ENCODE measurements at regions not wholly inside any gene's neighbourhood (a gene's known extent, or its start where the extent isn't known, plus 50 kb on each side); places are given as distances from the start of the nearest gene placed in this dataset.

DNA sequence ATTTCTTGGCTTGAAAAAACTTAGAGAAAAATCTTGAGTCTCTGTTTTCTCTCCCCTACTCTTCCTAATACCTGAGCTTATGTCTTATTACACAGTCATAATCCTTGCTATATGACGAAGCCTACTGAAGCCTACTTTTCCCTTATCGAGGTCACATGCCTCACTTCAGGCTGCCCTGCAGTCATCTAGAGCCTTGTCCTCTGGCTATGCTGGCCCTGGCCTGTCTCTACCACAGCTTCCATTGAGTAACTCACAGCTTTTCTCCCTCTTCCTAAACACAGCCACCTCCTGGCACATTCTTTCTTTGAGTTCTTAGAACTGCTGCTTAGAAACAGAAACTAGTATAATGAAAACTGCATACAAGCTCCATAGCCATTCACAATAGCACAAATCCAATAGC, 1698.3 kb downstream of the STIM2 start:
- DNase-seq: no peak

GRCh38 chr4:28562913-28563312, 1702.3 kb downstream of the STIM2 start:
- DNase-seq: no peak

DNA sequence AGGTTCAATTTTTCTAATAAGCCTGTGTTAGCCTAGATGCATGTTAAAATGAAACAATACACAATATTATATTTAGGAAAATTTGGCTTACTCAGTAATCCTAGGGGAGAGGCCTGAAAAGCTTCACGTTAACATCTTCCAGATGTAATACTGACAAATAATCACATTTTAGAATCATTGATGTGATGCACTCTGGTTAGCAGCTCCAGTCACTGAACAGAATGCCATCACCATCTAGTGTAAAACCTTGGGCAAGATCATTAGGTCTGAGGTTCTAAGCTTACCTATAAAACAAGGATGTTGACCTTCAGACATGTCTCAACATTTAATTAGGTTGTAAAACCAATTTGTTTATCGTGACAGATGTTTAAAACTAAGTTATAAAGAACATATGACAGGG, 1704.8 kb downstream of the STIM2 start:
- DNase-seq: no peak

- no peak for DNase-seq
These were observed 1740.3 kb downstream of the STIM2 start for GRCh38 chr4:28600958-28601357.

GRCh38 chr4:28621591-28621990, 1761.0 kb downstream of the STIM2 start:
- DNase-seq: no peak

GRCh38 chr4:28636971-28637370, 1776.3 kb downstream of the STIM2 start:
- DNase-seq: no peak

DNA sequence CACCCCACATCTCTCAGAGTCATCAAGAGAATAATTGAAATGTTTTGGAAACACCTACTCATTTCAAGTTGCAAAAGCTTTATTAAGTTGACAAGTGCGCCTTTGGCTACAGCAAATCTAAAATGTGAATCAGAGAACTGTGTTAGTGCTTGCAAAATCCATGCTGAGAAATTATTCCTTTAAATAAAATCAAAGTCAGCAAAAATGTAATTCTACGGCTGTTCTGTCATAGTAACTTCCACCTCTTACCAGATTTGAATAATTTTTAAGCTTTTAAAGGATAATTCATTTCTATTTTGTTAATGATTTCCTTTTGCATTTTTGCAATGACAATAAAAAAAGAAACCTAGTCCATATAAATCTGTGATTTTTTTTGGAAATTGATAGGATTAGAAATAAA, 1779.1 kb downstream of the STIM2 start:
- no peak for DNase-seq

DNA sequence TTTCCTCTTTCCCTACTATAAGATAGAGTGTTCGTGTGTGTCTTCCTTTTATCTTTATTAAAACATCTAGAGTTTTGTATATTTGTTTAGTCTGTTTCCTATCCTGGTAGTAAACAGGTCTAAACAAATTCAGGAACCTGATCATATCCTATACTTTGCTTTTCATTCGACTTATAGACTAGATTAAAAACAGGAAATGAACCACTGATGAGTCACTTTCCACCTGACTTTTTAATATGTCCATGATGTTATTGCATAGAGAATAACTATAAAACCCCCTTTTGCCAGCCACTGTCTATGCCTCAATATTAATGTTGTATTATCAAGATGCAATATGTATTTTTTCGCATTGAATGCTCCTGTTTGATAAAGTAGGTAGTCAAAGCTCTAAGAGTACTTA, 1794.0 kb downstream of the STIM2 start:
- DNase-seq: no peak

DNA sequence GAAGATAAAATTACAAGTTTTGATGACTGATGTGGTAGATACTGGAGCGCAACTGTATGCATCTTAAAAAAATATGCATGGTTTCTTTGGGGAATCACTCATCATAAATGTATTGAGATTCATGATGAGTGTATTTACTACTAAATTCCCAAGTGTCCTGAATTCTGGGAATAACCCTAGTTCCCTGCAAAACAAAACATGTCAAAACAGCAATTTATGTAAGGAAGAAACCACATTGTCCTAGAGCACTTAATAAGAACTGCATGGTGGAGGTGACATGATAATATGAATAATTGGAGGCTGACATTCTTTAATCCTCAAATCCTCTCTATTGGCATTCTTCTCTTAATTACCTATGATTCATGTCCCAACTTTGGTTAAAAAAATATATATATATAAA, 1804.7 kb downstream of the STIM2 start:
- no peak for DNase-seq

- DNase-seq: no peak
These were observed 1814.9 kb downstream of the STIM2 start for GRCh38 chr4:28675582-28675981.

GRCh38 chr4:28677808-28678207, 1817.2 kb downstream of the STIM2 start:
- no peak for DNase-seq

DNA sequence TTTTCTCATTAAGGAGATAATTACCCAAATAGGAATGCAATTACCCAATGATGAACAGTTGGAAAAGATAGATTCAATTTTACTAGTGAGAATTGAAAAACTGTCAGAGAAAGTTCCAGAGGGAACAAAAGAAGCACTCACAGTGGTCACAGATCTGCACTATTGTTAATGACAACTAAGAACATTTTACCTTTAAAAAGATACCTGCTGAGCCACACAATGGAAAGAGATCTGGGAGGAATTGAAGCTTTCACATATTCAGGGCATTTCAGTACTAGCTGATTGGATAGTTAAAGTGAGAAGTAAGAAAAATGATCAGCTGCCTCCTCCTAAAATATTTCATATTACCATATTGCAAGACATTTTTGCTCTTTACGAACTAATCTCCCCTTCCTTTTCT, 1822.2 kb downstream of the STIM2 start:
- no peak for DNase-seq

DNA sequence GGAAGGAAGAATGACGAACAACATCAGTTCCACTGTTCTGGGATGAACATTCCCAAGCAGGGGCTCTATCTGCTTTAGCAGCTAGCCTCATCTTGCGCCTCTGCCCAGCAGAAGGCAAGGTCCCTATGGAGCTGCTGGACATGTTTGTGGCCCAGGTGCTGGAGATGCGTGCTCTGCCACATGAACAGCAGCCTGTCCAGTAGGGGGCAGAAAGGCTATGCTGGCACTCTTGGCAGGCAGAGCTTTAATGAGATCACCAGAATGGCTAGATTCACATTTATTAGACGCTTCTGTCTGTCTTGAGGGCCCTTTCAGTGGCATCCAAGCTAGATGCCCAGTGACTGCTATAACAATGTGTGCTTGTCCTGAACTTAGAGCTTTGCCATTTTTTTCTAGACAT, 1826.0 kb downstream of the STIM2 start:
- peak; percentile 4 for DNase-seq

- no peak for DNase-seq
These were observed 1830.2 kb downstream of the STIM2 start for GRCh38 chr4:28690890-28691289.

- no peak for DNase-seq
These were observed 1841.9 kb downstream of the STIM2 start for GRCh38 chr4:28702571-28702970.

GRCh38 chr4:28709891-28710290, 1849.2 kb downstream of the STIM2 start:
- DNase-seq: no peak

DNA sequence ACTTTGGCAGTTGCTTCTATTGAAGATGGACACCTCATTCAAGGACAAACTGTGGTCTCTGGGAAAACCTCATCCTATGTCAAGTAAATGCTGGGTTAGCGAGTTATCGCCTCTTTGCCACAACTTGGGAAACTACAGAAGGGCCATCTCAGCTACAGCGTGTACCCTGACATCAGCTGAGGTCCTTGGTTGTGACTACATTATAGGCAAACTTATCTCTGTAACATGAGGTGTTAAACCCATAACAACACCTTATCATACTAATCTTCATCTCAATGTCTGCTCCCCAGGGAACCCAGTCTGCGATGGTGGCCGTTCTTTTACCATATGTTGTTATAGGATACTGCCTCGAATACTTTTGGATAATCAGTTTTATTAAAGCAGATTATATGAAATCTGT, 1862.7 kb downstream of the STIM2 start:
- DNase-seq: no peak

DNA sequence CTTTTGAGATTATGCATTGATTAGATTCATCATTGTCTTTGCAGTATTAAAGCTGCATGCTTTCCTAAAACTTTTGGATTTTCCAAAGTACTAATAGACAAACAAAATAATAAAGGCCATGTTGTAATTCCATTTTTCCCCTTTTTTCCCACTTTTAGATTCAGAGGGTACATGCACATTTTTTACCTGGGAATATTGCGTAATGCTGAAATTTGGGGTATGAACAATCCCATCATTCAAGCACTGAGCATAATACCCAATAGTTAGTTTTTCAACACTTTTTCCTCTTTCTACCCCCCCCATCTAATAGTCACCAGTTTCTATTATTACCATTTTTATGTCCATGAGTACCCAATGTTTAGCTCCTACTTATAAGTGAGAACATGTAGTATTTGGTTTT, 1863.6 kb downstream of the STIM2 start:
- no peak for DNase-seq

DNA sequence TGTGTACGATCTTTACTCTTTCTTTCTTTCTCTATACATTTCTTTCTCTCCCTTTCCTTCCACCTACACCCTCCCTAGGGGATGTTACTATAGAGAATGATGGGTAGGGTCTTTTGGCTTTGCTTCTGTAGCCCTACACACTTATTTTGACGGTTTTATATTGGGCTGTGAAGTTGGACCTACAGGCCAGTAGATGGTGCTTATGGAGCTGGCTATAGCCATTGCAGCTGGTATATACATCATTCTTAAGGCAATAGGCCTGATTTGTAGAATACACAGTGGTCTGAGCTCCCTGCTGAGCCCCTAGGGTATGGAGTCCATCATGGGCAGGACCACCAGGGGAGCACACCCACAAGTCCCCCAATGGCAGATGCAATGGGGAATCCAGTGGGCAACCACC, 1869.7 kb downstream of the STIM2 start:
- DNase-seq: no peak

GRCh38 chr4:28744066-28744465, 1883.4 kb downstream of the STIM2 start:
- DNase-seq: no peak

GRCh38 chr4:28754376-28754775, 1893.7 kb downstream of the STIM2 start:
- no peak for DNase-seq

DNA sequence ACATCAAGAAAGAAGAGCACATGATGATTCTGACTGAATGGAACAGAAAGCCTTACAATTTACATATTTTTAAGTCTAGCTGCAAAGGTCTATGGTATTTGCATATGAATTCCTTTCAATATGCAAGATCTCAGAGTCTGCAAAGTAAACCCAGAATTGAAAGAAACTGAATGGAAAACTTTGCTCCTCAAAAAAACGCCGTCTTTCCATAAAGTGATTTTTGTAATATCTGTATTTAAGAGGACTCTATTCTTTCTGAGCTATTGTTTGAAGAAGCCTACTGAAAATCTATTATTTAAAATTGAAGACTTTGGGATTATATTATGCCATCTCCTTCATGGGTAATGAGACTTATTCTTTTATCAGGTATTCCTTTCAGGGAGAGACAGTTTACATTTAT, 1894.4 kb downstream of the STIM2 start:
- DNase-seq: no peak

DNA sequence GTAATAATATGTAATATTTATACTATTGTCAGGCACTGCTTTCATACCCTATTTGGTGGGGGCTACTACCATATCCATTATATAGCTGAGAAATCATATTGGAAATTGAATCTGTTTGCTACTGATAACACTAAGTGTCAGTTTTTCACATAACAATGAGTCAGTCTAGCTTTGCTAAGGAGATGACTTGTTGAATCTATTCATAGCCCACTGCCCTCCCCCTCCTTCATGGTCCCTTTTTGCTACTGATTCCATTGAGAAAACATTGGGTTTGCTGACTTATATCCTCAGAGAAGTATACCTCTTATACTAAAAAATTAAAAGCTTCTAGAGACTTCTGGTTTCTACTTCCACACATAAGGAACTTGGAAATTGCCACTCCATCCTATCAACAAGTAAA, 1898.4 kb downstream of the STIM2 start:
- DNase-seq: no peak

DNA sequence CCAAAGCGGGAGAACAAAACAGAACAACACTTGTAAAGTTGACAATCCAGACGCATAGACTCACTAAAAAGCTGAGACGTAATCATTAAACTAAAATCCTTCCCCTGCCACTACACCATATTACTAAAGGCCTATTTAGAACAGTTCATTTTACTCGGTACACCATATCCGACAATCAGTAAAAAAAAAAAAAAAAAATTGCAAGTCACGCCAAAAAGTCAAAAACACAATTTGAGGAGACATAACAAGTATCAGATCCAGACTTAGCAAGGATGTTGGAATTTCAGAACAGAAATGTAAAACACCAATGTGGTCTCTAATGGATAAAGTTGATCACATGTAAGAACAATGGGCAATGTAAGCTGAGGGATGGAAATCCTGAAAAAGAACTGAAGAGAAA, 1899.4 kb downstream of the STIM2 start:
- no peak for DNase-seq

GRCh38 chr4:28772066-28772465, 1911.4 kb downstream of the STIM2 start:
- DNase-seq: no peak

GRCh38 chr4:28772788-28773187, 1912.1 kb downstream of the STIM2 start:
- no peak for DNase-seq
